ENCODE measurements at regions not wholly inside any gene's neighbourhood (a gene's known extent, or its start where the extent isn't known, plus 50 kb on each side); places are given as distances from the start of the nearest gene placed in this dataset.

DNA sequence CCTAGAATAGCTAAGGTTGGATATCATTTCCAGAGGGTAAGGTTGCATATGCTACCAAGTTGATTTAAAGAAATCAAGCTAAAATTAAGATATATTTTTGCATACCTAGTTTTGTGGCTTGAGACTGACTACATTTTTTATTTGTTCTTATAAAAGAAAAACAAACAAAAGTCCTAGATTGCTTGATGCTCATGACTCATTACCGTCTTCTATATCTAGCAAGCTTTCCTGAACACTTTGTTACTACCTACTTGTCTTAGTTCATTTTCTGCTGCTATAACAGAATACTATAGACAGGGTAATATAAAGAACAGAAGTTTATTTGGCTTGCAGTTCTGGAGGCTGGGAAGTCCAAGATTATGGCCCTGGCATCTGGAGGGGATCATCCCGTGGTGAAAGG, 152.1 kb upstream of the THRB start:
- DNase-seq, result no peak

DNA sequence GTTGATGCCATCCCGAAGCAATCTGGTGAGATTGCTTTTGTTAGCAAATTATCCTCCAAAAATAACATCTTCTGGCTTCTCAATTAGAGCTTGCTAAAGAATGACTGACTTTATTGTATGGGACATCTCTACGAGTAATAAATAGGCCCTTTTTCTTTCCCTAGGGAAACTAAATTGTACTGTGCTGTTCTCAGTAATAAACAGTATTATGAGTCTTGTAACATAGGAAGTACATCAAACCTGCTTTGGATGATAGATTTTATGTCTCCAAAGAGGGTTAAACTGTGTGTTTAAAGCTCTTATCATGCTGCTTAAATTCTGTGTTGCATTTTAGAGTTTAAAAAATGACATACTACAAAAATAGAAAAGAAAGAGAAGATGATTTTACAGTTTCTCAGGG, 153.4 kb upstream of the THRB start:
- no peak for DNase-seq

DNA sequence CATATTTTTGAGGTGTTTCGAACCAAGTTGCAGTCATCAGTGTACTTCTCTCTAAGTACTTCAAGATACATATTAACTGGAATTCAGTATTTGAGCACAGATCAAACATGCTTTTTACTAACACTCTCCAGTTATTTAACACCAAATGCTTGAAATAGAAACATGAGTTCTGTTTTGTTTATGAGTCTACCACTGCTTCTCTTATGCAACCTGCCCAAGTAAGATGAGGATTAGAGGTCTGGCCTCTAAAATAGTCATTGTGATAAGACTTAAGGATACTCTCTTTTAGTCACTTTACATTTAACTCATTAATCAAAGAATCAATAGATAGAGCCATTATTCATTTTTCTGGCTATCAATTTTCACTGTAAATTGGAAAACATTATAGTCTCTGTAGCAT, 156.2 kb upstream of the THRB start:
- no peak for DNase-seq

DNA sequence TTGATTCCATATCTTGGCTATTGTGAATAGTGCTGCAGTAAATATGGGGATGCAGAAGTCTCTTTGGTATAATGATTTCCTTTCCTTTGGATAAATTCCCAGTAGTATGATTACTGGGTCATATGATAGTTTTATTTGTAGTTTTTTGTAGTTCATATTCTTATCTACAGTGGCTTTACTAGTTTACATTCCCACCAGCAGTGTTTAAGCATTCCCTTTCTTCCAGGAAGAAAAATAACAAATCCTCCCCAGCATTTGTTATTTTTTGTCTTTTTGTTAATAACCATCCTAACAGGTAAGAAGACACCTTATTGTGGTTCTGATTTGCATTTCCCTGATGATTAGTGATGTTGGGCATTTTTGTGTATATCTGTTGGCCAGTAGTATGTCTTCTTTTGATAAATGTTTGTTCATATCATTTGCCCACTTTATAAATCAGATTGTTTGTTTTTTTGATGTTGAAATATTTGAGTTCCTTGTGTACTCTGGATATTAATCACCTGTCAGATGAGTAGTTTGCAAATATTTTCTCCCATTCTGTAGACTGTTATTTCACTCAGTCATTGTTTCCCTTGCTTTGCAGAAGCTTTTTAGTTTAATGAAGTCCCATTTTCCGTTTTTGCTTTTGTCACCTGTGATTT, 163.3 kb upstream of the THRB start:
- DNase-seq, result no peak

DNA sequence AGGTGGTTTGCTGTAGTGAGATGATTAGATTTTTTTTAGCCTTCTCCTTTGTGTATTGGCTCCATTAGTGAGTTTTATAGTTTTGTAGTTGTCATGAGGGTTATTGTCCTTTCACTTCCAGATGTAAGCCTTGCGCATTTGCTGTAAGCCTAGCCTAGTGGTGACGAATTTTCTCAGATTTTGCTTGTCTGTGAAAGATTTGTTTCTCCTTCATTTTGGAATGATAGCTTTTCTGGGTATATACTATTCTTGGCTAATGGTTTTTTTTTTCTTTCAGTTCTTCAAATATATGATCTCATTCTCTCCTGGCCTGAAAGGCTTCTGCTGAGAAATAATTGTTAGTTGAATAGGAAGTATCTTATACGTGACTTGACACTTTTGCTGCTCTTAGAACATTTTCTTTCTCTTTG, 166.5 kb upstream of the THRB start:
- no peak for DNase-seq

DNA sequence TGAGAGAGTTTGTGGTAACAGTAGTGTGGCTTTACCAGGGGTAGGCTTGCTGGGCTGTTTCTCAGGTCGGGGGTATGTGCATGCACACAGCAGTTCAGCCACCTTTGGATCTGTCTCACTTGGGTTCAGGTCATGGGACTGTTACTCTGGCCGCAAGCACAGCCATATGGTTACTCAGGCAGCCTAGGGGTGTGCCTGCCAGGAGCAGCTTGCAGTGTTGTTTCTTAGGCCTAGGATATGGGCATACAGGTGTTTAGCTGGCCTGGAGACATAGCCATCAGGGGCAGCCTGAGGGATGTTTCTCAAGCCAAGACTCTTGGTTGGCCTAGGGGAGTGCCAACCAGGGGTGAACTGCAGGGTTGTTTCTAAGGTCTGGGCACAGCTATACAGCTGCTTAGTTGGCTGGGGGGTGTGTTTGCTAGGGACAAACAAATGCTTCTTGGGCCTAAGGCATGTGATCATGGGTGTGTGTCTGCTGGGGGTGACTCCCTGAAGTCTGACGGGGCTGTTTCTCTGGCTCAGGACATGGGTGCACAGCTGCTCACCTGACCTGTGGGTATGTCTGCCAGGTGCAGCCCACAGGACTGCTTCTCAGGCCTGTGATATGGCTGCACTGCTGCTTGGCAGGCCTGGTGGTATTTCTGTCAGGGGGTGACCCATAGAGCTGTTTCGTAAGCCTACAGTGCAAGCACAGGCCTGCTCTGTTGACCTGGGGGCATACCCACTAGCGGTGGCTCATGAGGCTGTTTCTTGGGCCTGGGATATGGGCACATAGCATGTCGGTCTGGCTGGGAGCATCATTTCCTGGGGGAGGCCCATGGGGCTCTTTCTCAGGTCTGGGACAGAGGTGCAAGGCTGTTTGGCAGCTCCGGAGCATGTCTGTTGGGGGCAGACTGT, 168.0 kb upstream of the THRB start:
- DNase-seq, result no peak

DNA sequence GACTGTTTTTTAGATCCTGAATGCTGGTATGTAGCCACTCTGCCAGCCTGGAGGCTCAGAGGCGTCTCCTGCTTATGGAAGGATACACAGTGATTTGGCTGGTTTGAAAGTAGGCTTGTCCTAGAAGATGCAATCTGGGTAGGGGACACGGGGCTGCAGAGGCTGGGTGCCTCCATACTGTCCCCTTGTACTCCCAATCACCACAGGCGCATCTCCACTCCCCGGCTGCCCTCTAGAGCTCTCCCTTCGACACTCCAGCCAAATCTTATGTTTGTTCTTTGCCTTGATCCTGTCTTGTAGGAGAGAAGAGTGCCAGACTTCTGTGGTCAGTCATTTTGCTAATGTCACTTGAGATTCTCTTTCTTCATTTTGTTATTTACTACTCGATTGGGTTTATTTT, 168.8 kb upstream of the THRB start:
- no peak for DNase-seq

DNA sequence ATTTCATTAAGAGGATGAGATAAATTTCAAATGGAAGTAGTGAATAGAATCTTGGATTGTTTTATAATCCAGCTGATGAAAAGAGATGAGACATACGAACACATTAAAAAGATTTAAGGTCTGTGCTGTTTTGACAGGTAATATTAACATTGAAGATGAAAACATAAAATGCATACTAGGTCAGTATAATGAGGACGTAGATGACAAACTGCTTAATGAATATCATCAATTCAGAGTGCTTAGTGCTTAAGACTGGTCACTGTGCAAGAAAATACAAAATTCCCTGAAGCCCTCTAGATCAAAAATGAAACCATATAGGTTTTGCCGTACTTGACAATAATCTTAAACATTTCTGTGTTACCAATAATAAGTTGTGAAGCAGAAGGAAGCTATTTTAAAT, 173.4 kb upstream of the THRB start:
- DNase-seq, result no peak

DNA sequence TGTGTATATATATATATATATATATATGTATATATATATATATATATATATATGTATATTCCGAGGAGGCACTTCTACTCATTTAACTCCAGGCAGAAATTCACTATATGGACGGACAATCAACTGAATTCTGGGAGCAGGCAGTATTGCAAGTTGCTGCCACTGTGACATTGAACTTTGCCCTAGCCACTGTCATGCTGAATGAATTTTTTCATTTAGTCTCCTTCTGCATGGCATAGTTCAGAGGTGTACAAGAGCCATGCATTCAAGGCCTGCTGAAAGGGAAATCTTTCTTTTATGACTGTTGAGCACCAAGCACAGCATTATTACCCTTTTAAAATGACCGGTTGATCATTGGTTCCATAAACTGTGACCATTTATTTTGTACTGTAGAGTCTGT, 176.2 kb upstream of the THRB start:
- DNase-seq, result no peak

DNA sequence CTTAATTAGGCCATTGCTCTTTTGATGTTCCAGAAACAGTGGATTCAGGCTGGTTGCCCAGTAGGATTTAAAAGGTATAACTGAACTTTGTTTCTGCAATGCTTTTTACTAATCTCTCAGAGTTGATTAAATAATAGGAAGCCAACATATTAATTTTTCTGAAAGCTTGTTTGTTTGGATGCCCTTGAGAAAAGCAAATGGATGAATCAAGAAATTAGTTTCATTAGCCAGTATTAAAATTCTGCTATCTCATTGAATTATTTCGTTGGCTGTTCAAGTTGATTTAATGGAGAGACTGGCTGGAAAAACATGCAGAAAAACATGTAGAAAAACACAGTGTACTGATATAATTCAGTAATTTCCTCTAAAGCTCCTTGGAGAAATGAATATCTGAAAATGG, 178.9 kb upstream of the THRB start:
- no peak for DNase-seq

DNA sequence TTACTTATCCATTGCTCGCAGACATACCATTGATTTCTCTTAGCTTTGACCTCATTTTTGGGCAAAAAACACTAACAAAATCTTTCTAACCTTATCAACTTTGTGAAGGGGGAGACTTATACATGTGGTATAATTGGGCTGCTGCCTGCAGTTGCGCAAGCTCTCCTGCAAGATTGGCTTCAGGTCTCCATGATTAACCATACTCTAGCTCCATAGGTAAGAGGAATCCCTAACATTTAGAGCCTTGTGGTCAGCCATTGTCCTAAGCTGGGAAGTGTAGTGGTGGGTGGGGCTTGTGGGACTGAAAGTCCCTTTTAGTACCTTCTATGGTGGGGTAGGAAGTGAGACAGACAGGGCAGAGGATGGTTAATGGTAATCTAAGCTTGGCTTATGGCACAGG, 179.6 kb upstream of the THRB start:
- no peak for DNase-seq

DNA sequence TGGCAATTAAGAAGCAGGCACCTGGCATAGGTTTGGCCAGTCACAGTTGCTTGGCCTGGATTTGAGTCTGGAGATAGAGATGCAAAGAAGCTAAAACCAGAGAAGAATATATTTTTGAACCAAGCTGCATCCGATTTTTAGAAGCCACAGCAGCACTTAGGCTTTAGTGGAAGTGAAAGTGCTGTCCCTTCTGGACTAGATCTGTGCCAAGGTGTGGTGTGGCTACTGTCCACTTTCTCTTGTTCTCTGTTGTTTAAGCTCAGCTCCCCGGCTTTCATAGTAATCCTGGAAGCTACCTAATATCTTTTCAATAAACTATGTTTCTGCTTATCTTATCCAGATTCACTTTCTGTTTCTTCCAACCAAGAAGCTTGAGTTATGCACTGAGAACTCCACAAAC, 183.4 kb upstream of the THRB start:
- no peak for DNase-seq

DNA sequence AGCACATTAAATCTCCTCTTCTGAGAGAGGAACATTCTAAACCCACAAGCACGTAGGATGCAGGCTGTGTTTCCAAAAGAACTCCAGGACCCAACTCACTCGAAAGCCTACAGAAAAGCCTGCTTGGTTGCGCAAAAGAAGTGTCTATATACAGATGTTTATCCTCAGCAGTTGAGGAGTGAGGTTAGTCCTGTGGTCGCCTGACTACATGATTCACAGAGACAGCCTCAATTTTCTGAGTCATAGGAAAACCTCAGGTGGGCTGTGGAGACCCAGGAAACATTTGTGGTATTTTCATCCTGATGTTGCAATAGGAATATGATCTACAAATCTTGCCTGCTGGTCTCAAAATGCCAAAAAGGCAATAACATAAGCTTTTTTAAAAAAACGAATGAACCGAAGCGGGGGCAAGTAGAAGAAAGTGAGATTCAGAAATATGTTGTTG, 183.8 kb upstream of the THRB start:
- no peak for DNase-seq

DNA sequence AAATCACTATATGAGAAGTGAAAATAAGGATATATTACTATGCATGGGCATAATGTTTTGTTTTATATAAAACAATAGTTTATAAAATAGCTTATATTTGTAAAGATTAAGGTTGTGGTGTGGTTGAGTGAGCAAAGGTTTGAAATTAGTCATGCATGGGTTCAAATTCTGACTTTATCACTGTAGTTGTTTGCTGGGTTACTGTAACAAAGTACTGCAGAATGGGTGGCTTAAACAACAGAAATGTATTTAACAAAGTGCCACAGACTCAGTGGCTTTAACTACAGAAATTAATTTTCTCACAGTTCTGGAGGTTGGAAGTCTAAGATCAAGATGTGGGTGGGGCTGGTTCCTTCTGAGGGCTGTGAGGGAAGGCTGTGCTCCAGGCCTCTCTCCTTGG, 184.8 kb upstream of the THRB start:
- no peak for DNase-seq

DNA sequence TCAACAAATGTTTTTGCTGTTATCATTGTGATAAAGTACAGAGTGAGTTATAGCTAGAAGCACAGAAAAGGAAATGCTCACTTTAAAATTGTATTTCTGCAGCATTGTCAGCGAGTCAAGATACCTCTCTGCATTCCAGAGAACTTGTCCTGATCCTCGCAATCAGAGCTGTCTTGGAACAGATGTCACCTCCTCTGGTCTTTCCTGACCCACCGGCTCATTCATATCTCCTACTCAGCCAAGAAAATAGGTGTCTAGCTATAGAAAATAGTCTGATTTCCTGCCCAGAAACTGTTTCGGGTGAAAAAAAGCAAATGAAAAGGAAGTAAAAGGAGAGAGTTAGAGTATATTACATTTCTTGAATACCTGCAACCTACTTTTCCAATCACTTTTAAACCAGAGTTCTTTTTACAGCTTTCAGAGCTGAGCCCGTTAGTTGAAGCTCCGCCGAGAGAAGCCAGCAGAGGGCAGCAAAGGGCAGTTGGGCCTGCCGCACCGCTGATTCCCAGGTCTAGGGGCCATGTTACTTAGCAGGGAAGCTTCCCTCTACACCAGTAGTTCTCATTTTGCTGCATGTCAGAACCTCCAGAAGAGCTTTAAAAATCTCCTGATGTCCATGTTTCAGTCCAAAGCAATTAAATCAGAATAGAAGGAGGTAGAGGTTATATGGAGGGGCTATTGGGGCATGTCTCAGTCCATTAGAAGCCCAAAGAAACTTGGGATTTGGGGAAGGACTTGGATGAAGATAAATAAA, 185.7 kb upstream of the THRB start:
- no peak for DNase-seq

DNA sequence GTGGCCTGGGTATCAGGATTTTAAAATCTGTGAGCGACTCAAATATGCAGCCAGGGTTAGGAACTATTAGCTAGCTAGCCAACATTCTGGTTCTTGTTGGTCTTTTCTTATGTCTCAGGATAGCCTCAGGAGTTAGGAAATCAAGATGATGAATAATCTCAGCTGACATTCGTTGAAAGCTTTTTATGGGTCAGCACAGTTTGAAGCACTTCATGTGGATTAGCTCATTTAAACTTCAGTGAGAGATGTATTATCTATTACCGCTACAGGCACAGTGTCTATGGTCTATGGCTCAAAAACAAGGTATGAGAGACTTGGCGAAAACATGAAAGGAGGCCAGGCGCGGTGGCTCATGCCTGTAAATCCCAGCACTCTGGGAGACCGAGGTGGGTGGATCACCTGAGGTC, 187.5 kb upstream of the THRB start:
- no peak for DNase-seq

DNA sequence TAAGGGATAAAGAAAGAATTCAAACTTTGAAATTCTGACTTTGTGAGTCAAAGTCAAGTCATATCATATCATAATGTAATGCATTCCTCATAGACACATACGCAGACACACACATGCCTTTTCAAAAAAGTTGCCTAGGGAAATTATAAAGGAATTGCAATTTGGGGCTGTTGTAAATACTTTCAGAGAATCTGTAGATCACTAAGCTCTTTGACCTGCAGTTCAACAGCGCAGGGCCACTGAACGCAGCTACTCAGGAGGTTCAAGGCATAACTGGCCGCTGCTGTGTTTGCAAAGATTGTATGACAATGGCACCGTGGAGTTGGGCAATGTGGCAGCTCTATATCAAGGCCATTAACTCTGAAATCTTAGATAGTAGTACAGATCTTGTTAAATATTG, 188.4 kb upstream of the THRB start:
- no peak for DNase-seq

DNA sequence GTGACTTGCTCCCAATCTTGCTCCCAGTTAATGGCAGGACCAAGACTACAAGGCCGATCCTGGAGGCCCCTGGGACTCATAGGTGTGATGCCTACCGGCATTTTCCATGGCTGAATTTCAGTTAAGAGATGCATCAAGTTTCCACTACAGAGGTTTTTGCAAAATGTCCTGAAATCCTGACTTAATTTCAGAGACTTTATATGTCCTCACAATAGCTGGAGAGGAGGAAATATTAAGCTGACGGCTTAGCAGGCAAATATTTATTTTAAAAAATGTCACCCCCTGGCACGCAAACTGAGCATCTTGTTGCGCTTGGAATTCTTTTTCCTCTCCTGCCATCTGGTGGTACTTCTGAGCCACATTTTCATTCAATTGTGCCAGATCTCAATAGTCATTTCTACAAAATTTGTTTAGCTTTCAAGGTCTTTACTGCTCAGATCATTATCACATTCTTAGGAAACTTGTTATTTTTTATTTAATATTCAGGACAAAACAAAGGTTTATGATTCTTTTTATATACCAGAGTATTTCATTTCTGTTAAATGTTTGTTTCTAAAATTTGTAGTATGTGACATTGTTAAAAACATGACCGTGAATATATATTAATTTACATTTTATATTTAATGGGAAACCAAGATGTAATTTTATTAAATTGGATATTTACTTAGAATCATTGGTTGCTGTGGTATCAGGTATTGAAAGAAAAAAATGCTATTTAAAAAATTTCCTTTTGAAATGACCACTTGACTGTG, 189.2 kb upstream of the THRB start:
- peak; percentile 41 for DNase-seq

DNA sequence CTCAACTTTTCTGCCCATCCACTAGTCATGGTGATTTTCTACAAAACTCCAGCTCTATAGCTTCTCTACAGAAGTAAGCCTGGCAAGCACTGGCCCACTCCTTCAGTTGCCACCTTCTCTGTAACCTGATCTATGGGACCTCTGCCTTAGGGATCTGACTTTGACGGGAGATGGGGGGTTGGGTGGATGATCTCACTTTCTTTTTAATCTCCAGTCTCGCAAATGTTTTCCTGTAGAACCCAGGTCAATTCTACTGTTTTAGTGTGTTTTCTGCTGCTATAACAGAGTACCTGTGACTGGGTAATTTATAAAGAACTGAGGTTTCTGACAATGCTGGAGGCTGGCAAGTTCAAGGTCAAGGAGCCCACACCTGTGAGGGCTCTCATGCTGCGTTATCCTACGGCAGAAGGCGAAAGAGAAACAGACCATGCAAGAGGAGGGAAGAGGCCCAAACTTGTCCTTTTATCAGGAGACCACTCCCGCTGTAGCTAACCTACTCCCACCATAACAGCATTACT, 189.9 kb upstream of the THRB start:
- DNase-seq, result no peak

DNA sequence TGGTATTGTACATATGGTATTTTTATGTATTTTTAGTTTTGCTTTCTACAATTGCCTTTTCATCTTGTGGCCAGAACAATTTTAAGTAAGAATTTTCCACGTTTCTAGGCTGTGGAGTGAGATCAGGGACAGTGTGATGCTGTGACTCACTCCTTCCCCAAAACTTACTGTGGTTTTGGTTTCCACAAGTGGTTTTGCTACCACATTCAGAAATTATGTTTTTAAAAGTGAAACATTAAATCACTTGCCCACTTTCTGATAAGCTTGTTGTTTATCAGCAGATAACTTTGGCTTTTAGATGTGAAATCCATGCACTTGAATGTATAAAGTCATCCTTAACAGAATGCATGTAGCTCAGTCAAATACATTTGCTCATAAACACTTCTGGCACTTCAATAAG, 192.2 kb upstream of the THRB start:
- DNase-seq, result no peak

DNA sequence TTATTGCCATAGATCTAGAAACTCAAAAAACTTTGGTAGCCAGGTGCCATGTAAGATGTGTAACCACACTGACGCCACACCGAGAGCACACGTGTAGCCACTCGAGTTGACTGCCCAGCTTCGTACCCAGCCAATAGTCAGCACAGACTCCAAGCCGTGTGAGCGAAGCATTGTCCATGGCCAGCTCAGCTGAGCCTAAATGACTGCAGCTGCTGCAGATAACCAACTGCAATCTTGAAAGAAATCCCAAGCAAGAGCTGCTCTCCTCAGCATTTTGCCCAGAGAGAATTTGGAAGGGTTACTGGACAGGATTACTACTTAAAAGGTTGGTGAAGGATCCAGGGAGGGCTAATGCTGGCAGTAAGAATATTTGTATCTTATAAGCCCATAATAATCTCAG, 193.0 kb upstream of the THRB start:
- no peak for DNase-seq

DNA sequence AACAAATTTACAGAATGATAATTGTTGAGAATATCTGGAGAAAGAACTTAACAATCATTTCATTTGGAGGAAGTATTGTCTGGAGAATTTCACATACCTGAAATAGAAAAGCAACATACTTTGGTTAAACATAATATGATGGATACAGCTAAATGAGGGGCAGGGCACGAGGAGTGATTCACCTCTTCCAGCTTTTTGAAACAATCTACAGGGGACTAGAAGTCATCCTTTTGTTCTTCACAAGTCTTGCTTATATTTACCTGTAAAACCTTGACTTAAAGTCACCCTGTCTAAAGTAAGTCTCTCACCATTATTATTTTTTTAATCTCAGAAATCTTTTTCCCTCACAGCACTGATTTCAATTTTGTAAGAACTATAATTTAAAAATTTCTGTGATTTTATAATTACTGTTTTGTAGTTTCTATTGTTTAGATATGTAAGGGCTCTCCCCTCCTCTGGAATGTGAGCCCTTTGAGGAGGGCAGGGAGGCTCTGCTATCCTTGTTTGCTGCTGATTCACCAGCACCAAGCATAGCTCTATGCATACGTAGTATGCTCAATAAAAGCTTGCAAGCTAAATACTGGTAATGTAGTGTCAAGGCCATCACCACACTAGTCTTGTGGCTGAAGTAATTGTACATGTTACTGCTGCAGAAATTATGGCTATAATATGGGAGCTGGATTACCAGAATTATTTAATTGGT, 193.9 kb upstream of the THRB start:
- no peak for DNase-seq

Data from NCI-H1105 treated with DMSO at 0.1 percent for 48 hours (cell line).